SK-N-SH treated with all-trans-retinoic acid at 6 μM for 48 hours (cell line): ENCODE measurements at regions not wholly inside any gene's neighbourhood (a gene's known extent, or its start where the extent isn't known, plus 50 kb on each side); places are given as distances from the start of the nearest gene placed in this dataset.

Source experiments
- ATAC-seq: fragments of 200-7000 bp; cut with Tn5 transposase; 3 replicates; pipeline ENCODE4 v1.9.1; 2020; ENCODE audit warnings: mild to moderate bottlenecking, moderate library complexity
- ARNTL ChIP-seq: fragments of 450-650 bp; formaldehyde crosslinking; IDR thresholded peaks from 2 replicates; pipeline ENCODE4 v1.5.0; 2020; ENCODE audit warnings: low read depth, mild to moderate bottlenecking, moderate library complexity, borderline replicate concordance
- BACH2 ChIP-seq: fragments of 250-450 bp; sonication (Bioruptor Pico); IDR thresholded peaks from 2 replicates; pipeline ENCODE4 v1.9.0; 2021; ENCODE audit warnings: mild to moderate bottlenecking, borderline replicate concordance
- CSDC2 ChIP-seq: fragments of 250-450 bp; sonication (Bioruptor Pico); IDR thresholded peaks from 2 replicates; pipeline ENCODE4 v1.5.0; 2020; ENCODE audit warnings: mild to moderate bottlenecking, moderate library complexity
- ESRRG ChIP-seq: fragments of 250-450 bp; sonication (Bioruptor Pico); IDR thresholded peaks from 2 replicates; pipeline ENCODE4 v1.6.1; 2021; ENCODE audit warnings: mild to moderate bottlenecking
- GLIS3 ChIP-seq: fragments of 250-450 bp; sonication (Bioruptor Pico); IDR thresholded peaks from 2 replicates; pipeline ENCODE4 v1.5.0; 2020; ENCODE audit warnings: mild to moderate bottlenecking, moderate library complexity
- OSR1 ChIP-seq: fragments of 250-450 bp; sonication (Bioruptor Pico); IDR thresholded peaks from 2 replicates; pipeline ENCODE4 v1.8.0; 2022; ENCODE audit warnings: moderate library complexity, mild to moderate bottlenecking, inconsistent platforms
- PPARA ChIP-seq: fragments of 250-450 bp; sonication (Bioruptor Pico); IDR thresholded peaks from 2 replicates; pipeline ENCODE4 v1.5.0; 2020; ENCODE audit warnings: mild to moderate bottlenecking, borderline replicate concordance
- RARB ChIP-seq: fragments of 250-450 bp; sonication (Bioruptor Pico); IDR thresholded peaks from 2 replicates; pipeline ENCODE4 v1.8.0; 2021; ENCODE audit warnings: mild to moderate bottlenecking, moderate library complexity
- SNAI2 ChIP-seq: fragments of 250-450 bp; sonication (Bioruptor Pico); IDR thresholded peaks from 2 replicates; pipeline ENCODE4 v1.5.0; 2020; ENCODE audit warnings: mild to moderate bottlenecking, moderate library complexity
- TCF4 ChIP-seq: fragments of 250-450 bp; sonication (Bioruptor Pico); IDR thresholded peaks from 2 replicates; pipeline ENCODE4 v1.8.0; 2021; ENCODE audit warnings: mild to moderate bottlenecking, moderate library complexity, borderline replicate concordance
- ZC3H10 ChIP-seq: fragments of 250-450 bp; sonication (Bioruptor Pico); IDR thresholded peaks from 2 replicates; pipeline ENCODE4 v1.5.1; 2021; ENCODE audit warnings: mild to moderate bottlenecking, moderate library complexity
- ZFP3 ChIP-seq: fragments of 250-450 bp; sonication (Bioruptor Pico); IDR thresholded peaks from 2 replicates; pipeline ENCODE4 v1.5.0; 2020; ENCODE audit warnings: mild to moderate bottlenecking, moderate library complexity
- ZFP30 ChIP-seq: fragments of 450-650 bp; formaldehyde crosslinking; IDR thresholded peaks from 2 replicates; pipeline ENCODE4 v1.5.0; 2022; ENCODE audit warnings: mild to moderate bottlenecking, moderate library complexity
- ZNF70 ChIP-seq: fragments of 450-650 bp; formaldehyde crosslinking; IDR thresholded peaks from 2 replicates; pipeline ENCODE4 v1.5.0; 2020; ENCODE audit warnings: mild to moderate bottlenecking, moderate library complexity
- ZNF8 ChIP-seq: fragments of 450-650 bp; formaldehyde crosslinking; IDR thresholded peaks from 2 replicates; pipeline ENCODE4 v1.5.0; 2020; ENCODE audit warnings: mild to moderate bottlenecking, moderate library complexity
- TF ChIP-seq, protein P1 (sequence below): fragments of 250-450 bp; sonication (Bioruptor Pico); IDR thresholded peaks from 2 replicates; pipeline ENCODE4 v1.5.1; 2020; ENCODE audit warnings: low read depth, mild to moderate bottlenecking, moderate library complexity
- TF ChIP-seq, protein P2 (sequence below): fragments of 250-450 bp; sonication (Bioruptor Pico); IDR thresholded peaks from 2 replicates; pipeline ENCODE4 v1.5.0; 2020; ENCODE audit warnings: mild to moderate bottlenecking, moderate library complexity
- TF ChIP-seq, protein P3 (sequence below): fragments of 250-450 bp; sonication (Bioruptor Pico); IDR thresholded peaks from 2 replicates; pipeline ENCODE4 v1.5.1; 2021; ENCODE audit warnings: mild to moderate bottlenecking, moderate library complexity
- TF ChIP-seq, protein P4 (sequence below): fragments of 250-450 bp; sonication (Bioruptor Pico); IDR thresholded peaks from 2 replicates; pipeline ENCODE4 v1.8.0; 2020; ENCODE audit warnings: mild to moderate bottlenecking, moderate library complexity, borderline replicate concordance
- TF ChIP-seq, protein P5 (sequence below): fragments of 250-450 bp; sonication (Bioruptor Pico); IDR thresholded peaks from 2 replicates; pipeline ENCODE4 v1.8.0; 2021; ENCODE audit warnings: low read depth, mild to moderate bottlenecking, moderate library complexity, borderline replicate concordance

DNA sequence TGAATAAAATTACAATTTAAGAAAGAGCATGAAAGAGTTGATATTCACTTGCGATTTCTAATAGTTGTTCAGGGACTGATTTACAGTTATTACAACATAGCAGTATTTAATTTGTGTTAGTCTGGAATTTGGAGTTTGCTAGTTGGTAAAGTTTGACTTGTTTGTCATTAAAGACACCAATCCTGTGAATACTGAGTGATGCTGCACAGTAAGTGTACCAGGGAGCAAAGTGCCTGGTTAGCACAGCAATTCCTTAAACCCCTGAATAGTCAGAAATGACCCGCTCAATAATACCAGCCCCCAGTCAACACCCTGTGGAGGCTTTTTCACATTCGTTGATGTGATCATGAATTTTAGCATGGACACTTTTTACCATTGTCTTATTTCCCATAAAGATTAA is 122.2 kb upstream of the GC start (continued):
- no peak for TF ChIP-seq RARB (CRISPR knock-in tag)
- no peak for TF ChIP-seq ZFP30 (CRISPR knock-in tag)
- no peak for TF ChIP-seq ZNF8 (CRISPR knock-in tag)
- TF ChIP-seq ARNTL = no peak
- no peak for TF ChIP-seq ESRRG (CRISPR knock-in tag)
- no peak for TF ChIP-seq ZC3H10 (CRISPR knock-in tag)
- TF ChIP-seq, all 23 proteins: peak for 0

DNA sequence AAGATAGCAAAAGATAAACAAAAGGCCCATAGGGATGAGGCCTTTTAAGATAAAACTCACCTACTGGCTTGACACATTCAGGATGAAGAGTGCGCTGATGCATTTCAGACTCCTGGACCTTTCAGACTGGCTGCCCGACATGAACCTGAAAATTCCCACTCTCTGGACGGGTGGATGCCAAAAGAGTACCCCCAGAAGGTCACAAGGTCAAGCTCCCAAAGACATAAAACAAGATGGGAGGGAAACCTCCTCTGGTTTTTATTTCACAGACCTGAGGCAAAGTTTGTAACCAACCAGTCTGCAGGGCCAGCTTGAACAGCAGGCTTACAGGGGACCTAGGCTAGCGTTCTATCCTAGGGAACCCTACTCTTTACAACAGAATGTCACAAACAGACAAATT is 123.2 kb upstream of the GC start:
- no peak for ATAC-seq
- TF ChIP-seq, protein P1, sequence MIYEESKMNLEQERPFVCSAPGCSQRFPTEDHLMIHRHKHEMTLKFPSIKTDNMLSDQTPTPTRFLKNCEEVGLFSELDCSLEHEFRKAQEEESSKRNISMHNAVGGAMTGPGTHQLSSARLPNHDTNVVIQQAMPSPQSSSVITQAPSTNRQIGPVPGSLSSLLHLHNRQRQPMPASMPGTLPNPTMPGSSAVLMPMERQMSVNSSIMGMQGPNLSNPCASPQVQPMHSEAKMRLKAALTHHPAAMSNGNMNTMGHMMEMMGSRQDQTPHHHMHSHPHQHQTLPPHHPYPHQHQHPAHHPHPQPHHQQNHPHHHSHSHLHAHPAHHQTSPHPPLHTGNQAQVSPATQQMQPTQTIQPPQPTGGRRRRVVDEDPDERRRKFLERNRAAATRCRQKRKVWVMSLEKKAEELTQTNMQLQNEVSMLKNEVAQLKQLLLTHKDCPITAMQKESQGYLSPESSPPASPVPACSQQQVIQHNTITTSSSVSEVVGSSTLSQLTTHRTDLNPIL (CRISPR knock-in tag) = no peak
- TF ChIP-seq RARB (CRISPR knock-in tag) (no peak), GLIS3 (CRISPR knock-in tag) (no peak), TCF4 (no peak), ARNTL (no peak), ZNF70 (CRISPR knock-in tag) (no peak), SNAI2 (no peak), CSDC2 (CRISPR knock-in tag) (no peak)
- TF ChIP-seq, protein P2, sequence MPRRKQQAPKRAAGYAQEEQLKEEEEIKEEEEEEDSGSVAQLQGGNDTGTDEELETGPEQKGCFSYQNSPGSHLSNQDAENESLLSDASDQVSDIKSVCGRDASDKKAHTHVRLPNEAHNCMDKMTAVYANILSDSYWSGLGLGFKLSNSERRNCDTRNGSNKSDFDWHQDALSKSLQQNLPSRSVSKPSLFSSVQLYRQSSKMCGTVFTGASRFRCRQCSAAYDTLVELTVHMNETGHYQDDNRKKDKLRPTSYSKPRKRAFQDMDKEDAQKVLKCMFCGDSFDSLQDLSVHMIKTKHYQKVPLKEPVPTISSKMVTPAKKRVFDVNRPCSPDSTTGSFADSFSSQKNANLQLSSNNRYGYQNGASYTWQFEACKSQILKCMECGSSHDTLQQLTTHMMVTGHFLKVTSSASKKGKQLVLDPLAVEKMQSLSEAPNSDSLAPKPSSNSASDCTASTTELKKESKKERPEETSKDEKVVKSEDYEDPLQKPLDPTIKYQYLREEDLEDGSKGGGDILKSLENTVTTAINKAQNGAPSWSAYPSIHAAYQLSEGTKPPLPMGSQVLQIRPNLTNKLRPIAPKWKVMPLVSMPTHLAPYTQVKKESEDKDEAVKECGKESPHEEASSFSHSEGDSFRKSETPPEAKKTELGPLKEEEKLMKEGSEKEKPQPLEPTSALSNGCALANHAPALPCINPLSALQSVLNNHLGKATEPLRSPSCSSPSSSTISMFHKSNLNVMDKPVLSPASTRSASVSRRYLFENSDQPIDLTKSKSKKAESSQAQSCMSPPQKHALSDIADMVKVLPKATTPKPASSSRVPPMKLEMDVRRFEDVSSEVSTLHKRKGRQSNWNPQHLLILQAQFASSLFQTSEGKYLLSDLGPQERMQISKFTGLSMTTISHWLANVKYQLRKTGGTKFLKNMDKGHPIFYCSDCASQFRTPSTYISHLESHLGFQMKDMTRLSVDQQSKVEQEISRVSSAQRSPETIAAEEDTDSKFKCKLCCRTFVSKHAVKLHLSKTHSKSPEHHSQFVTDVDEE (CRISPR knock-in tag) = no peak
- TF ChIP-seq, all 23 proteins: peak for 0

DNA sequence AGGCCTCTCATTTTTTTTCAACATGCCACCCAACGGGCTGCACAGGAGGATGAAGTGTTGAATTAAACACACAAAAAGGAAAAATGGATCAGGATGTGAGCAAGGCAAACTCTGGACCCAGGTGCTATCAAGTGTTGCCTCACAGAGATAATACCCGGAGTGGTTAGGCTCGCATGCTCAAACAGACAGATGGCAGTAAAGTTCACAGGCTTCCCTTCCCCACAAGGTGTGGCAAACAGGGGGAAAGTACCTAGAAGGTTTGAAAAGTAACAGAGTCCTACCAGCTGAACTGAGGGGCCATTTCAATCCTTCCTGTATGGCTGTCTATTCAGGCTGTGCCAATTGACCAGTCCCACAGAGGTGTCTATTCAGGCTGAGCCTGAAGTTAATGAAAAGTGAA is 123.9 kb upstream of the GC start:
- TF ChIP-seq, protein P1 (CRISPR knock-in tag) = no peak
- TF ChIP-seq GLIS3 (CRISPR knock-in tag) (no peak), PPARA (CRISPR knock-in tag) (no peak), ZFP3 (CRISPR knock-in tag) (no peak)

DNA sequence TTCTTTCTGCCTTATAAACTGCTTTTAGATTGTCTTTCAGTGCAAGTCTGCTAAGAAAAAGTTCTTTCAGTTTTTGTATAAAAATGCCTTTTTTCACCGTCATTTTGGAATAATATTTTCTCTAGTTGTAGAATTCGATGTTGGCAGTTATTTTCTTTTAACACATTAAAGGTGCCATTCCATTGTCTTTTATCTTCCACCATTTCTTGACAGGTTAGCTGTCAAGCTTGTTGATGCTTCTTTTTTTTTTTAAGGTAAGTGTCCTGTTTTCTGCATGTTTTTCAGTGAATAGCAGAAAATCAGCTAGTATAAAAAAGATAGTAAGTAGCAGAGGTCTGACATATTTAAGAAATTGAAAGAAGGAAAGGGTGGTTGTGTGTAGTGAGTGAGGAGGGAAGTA is 118.5 kb upstream of the NPFFR2 start:
- no peak for ATAC-seq
- TF ChIP-seq, protein P3, sequence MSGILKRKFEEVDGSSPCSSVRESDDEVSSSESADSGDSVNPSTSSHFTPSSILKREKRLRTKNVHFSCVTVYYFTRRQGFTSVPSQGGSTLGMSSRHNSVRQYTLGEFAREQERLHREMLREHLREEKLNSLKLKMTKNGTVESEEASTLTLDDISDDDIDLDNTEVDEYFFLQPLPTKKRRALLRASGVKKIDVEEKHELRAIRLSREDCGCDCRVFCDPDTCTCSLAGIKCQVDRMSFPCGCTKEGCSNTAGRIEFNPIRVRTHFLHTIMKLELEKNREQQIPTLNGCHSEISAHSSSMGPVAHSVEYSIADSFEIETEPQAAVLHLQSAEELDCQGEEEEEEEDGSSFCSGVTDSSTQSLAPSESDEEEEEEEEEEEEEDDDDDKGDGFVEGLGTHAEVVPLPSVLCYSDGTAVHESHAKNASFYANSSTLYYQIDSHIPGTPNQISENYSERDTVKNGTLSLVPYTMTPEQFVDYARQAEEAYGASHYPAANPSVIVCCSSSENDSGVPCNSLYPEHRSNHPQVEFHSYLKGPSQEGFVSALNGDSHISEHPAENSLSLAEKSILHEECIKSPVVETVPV (CRISPR knock-in tag) = no peak
- TF ChIP-seq TCF4 (no peak), CSDC2 (CRISPR knock-in tag) (no peak), ZFP3 (CRISPR knock-in tag) (no peak), RARB (CRISPR knock-in tag) (no peak), BACH2 (CRISPR knock-in tag) (no peak), ZNF70 (CRISPR knock-in tag) (no peak), ZFP30 (CRISPR knock-in tag) (no peak), OSR1 (no peak)
- TF ChIP-seq, protein P4, sequence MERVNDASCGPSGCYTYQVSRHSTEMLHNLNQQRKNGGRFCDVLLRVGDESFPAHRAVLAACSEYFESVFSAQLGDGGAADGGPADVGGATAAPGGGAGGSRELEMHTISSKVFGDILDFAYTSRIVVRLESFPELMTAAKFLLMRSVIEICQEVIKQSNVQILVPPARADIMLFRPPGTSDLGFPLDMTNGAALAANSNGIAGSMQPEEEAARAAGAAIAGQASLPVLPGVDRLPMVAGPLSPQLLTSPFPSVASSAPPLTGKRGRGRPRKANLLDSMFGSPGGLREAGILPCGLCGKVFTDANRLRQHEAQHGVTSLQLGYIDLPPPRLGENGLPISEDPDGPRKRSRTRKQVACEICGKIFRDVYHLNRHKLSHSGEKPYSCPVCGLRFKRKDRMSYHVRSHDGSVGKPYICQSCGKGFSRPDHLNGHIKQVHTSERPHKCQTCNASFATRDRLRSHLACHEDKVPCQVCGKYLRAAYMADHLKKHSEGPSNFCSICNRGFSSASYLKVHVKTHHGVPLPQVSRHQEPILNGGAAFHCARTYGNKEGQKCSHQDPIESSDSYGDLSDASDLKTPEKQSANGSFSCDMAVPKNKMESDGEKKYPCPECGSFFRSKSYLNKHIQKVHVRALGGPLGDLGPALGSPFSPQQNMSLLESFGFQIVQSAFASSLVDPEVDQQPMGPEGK (CRISPR knock-in tag) = no peak
- TF ChIP-seq, protein P5, sequence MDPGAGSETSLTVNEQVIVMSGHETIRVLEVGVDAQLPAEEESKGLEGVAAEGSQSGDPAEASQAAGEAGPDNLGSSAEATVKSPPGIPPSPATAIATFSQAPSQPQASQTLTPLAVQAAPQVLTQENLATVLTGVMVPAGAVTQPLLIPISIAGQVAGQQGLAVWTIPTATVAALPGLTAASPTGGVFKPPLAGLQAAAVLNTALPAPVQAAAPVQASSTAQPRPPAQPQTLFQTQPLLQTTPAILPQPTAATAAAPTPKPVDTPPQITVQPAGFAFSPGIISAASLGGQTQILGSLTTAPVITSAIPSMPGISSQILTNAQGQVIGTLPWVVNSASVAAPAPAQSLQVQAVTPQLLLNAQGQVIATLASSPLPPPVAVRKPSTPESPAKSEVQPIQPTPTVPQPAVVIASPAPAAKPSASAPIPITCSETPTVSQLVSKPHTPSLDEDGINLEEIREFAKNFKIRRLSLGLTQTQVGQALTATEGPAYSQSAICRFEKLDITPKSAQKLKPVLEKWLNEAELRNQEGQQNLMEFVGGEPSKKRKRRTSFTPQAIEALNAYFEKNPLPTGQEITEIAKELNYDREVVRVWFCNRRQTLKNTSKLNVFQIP (CRISPR knock-in tag) = no peak
- TF ChIP-seq, protein P2 (CRISPR knock-in tag) = no peak

More for the DNA sequence above, 123.9 kb upstream of the GC start:
- ATAC-seq = no peak
